MM.1S (cell line): ENCODE measurements at regions not wholly inside any gene's neighbourhood (a gene's known extent, or its start where the extent isn't known, plus 50 kb on each side); places are given as distances from the start of the nearest gene placed in this dataset.

Experiments
- CTCF ChIP-seq: fragments of 300-600 bp; sonication (generic); IDR thresholded peaks from 2 replicates; pipeline ENCODE4 v1.5.1; 2016; ENCODE audit warnings: antibody characterized with exemption, low read length, mixed read lengths
- EZH2 ChIP-seq: fragments of 300-600 bp; sonication (generic); optimal IDR thresholded peaks from 2 replicates; pipeline ENCODE3; 2017; ENCODE audit warnings: low read depth, mild to moderate bottlenecking, antibody characterized with exemption, low read length, mixed read lengths
- EZH2phosphoT487 ChIP-seq: fragments of 300-600 bp; sonication (generic); IDR thresholded peaks from 2 replicates; pipeline ENCODE4 v1.6.1; 2018; ENCODE audit warnings: antibody characterized with exemption, low read length

GRCh38 chr2:107112561-107112960 is 226.6 kb upstream of the ST6GAL2 start:
- no peak for TF ChIP-seq CTCF
- no peak for TF ChIP-seq EZH2phosphoT487
- TF ChIP-seq EZH2: no peak
